GM12865 (cell line): ENCODE measurements at regions not wholly inside any gene's neighbourhood (a gene's known extent, or its start where the extent isn't known, plus 50 kb on each side); places are given as distances from the start of the nearest gene placed in this dataset.

Source experiments
- DNase-seq: peaks from one replicate; pipeline ENCODE4 v3.0.0; 2010; ENCODE audit warnings: low read depth
- H3K4me3 ChIP-seq: 2 replicates; pipeline ENCODE4 v1.5.1; 2011; ENCODE audit warnings: mild to moderate bottlenecking, low read depth, low read length, control low read depth
- CTCF ChIP-seq: IDR thresholded peaks from 2 replicates; pipeline ENCODE4 v1.5.1; 2011; ENCODE audit warnings: low read length, control low read depth, low read depth, inconsistent platforms; ENCODE audit not compliant: insufficient read depth; ENCODE audit errors: missing control alignments

DNA sequence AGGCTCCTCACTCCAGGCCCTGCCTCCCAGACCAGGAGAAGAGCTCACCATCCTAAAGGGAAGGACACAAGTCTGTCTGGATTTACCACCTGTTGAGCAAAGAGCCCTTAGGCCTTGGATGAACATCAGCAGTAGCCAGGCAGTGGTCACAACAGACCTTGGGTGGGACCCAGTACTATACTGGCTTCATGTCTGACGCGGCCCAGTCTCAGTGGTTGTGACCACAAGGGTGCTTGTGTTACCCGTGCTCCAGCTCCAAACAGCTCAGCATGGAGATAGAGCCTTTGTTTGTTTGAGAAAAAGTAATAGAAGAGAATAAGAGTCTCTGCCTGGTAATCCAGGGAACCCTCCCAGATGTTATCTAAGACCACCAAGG, 617.4 kb downstream of the BRINP1 start:
- DNase-seq: no peak
- no peak overlapping the region for H3K4me3 ChIP-seq
- TF ChIP-seq CTCF: no peak

GRCh38 chr9:118761016-118761790, 608.0 kb downstream of the BRINP1 start:
- DNase-seq: no peak
- no peak overlapping the region for H3K4me3 ChIP-seq
- TF ChIP-seq CTCF: no peak

- DNase-seq: no peak
- H3K4me3 ChIP-seq: no peak overlapping the region
- no peak for TF ChIP-seq CTCF
Observed at GRCh38 chr9:118767571-118767970, 601.7 kb downstream of the BRINP1 start.

DNA sequence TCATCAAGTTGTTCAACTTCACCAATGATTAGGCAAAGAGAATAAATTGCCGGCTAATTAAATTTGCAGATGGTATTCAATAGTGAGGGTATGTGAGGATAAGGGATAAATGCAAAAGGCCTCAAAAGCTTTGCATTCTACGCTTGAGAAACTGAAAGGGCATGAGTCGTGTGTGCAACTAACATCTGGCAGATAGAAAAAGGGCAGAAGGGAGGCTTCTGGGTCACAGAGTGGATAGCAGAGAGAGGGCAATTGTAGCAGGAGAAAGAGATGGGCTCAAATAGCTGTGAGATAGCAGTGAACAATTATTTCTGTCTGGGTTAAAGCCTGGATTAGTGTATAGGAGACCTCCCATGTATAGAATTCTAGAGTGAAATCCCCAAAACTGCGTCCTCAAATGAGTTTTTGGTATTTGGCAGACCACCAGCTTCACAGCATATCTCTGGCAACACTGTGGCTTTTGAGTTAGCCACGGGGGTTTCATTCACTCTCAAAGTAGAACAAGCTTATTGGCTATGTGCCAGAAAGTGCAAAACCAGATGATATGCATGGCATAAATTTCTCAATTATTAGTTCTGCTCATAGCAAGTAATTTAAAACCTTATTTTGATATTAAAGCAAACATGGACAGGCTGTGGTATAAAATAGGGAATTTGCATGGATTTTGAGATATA, 586.3 kb downstream of the BRINP1 start:
- TF ChIP-seq CTCF: no peak
- DNase-seq: no peak
- H3K4me3 ChIP-seq: no peak overlapping the region

DNA sequence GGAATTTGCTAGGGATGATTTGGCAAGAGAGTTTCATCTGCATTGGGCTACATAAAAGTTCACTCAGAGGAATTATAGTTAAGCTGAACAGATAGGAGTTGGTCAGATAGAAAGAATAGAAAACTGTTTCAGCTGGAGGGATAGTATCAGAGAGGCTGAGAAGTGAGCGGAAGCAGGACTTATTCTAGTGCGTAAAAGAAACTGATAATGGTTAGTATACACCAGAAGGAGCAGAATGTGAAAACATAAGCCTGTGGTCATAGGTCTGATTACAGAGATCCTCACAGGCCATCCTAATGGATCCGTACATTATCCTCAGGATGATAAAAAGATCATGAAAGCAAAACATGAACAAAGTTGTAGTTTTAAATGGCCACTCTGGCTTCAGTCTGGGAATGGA, 585.2 kb downstream of the BRINP1 start:
- no peak overlapping the region for H3K4me3 ChIP-seq
- TF ChIP-seq CTCF: no peak
- DNase-seq: no peak

GRCh38 chr9:118785456-118785855, 583.8 kb downstream of the BRINP1 start:
- DNase-seq: no peak
- no peak for TF ChIP-seq CTCF
- H3K4me3 ChIP-seq: no peak overlapping the region
